ENCODE measurements at regions not wholly inside any gene's neighbourhood (a gene's known extent, or its start where the extent isn't known, plus 50 kb on each side); places are given as distances from the start of the nearest gene placed in this dataset.

DNA sequence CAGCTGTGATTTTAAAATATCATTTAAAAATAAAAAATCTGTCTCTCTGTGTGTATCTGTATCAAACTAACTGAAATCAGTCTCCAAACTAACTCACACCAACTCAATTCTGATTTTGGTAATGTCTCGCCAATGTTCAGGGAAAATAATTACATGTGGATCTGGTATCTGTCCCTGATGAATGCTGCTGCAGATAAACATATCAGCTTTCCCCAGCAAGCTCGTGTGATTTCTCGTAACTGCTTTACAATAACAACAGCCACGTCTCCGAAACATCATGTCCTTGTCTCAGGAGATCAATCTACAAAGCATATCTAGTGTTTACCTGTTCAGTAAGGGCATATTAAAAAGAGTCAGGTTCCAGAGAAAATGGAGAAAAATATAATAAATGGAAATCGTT lies 129.0 kb downstream of the IRS2 start:
- no peak overlapping the region for H3K4me3 ChIP-seq (ENCODE audit: low read length in 2 of 2)
- no peaks in the 10 kb centered on the region for H3K36me3 ChIP-seq (ENCODE audit: control insufficient read depth in 2 of 2, insufficient read depth in 2 of 2, low read length in 2 of 2)
- no peak overlapping the region for H3K9ac ChIP-seq (ENCODE audit: low read depth in 1 of 2, low read length in 2 of 2)
- H3K27me3 ChIP-seq (ENCODE audit: control insufficient read depth in 2 of 2, insufficient read depth in 2 of 2, low read length in 2 of 2): no peaks in the 10 kb centered on the region
- H3K27ac ChIP-seq (ENCODE audit: low read depth in 2 of 2, low read length in 2 of 2): no peak overlapping the region
- no peaks in the 10 kb centered on the region for H3K4me1 ChIP-seq (ENCODE audit: control insufficient read depth in 2 of 2, insufficient read depth in 2 of 2, low read length in 2 of 2)
- no peaks in the 10 kb centered on the region for H3K9me3 ChIP-seq (ENCODE audit: control insufficient read depth in 2 of 2, low read length in 2 of 2)

DNA sequence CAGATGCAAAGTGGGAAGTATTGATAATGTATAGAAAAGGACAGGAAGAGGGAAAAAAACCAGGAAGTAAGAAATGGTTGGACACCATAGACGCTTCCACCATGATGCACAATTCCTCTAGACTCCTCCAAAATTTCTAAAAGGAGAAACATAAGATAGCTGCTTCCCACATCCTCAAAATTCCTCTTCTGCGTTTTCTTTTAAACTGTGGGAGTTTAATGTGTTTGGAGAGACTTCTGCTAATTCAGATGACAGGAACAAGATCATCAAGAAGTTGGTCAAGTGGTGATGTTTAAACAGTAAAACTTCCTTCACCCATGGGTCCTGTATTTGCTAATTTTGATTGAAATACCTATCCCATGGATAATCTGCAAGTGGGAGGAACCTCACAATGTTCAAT lies 130.2 kb downstream of the IRS2 start:
- no peaks in the 10 kb centered on the region for H3K27me3 ChIP-seq (ENCODE audit: control insufficient read depth in 2 of 2, insufficient read depth in 2 of 2, low read length in 2 of 2)
- no peaks in the 10 kb centered on the region for H3K36me3 ChIP-seq (ENCODE audit: control insufficient read depth in 2 of 2, insufficient read depth in 2 of 2, low read length in 2 of 2)
- H3K4me3 ChIP-seq (ENCODE audit: low read length in 2 of 2): no peak overlapping the region
- peak overlapping the region; percentile 13 to 25 for H3K27ac ChIP-seq (ENCODE audit: low read depth in 2 of 2, low read length in 2 of 2)
- H3K4me1 ChIP-seq (ENCODE audit: control insufficient read depth in 2 of 2, insufficient read depth in 2 of 2, low read length in 2 of 2): no peaks in the 10 kb centered on the region
- H3K9ac ChIP-seq (ENCODE audit: low read depth in 1 of 2, low read length in 2 of 2): no peak overlapping the region
- H3K9me3 ChIP-seq (ENCODE audit: control insufficient read depth in 2 of 2, low read length in 2 of 2): no peaks in the 10 kb centered on the region

DNA sequence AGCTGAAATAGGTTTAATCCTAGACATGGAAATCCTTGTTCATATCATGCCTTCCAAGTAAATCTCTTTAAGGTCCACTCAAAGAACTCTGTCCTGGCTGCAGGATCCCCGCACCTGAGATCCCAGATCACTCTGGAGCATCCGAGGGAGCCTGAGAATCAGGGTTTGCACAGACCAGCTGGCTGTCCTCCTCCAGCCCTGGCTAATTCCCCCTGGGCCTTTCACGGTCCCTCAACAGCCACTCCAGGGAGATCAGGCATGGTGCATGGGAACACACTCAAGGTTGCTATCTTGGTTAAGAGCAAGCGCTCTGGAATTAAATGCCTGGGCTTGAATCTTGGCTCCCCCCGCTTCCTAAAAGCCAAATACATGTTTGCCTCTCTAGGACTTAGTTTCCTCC lies 130.8 kb downstream of the IRS2 start:
- no peaks in the 10 kb centered on the region for H3K9me3 ChIP-seq (ENCODE audit: control insufficient read depth in 2 of 2, low read length in 2 of 2)
- H3K36me3 ChIP-seq (ENCODE audit: control insufficient read depth in 2 of 2, insufficient read depth in 2 of 2, low read length in 2 of 2): no peaks in the 10 kb centered on the region
- H3K9ac ChIP-seq (ENCODE audit: low read depth in 1 of 2, low read length in 2 of 2): no peak overlapping the region
- H3K27me3 ChIP-seq (ENCODE audit: control insufficient read depth in 2 of 2, insufficient read depth in 2 of 2, low read length in 2 of 2): no peaks in the 10 kb centered on the region
- H3K4me1 ChIP-seq (ENCODE audit: control insufficient read depth in 2 of 2, insufficient read depth in 2 of 2, low read length in 2 of 2): no peaks in the 10 kb centered on the region
- peak overlapping the region; percentile 25 to 50 for H3K27ac ChIP-seq (ENCODE audit: low read depth in 2 of 2, low read length in 2 of 2)
- H3K4me3 ChIP-seq (ENCODE audit: low read length in 2 of 2): no peak overlapping the region

DNA sequence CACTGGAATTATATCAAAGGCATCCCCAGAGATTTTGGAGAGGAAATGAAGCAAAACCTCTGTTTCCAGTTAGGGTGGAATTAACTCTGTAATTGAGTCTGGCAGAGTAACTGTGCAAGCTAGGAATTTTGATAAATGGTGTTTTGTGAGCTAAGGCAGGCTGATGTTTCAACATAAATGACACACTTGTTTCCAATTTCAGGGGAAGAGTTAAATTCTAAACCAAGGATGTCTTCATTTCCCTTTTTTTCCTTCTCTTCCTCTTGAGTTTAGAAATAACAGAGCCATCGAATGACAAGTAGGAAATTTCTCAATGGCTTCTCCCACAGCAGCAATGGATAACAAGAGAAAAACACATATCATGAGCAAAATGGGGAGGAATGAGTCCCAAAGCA lies 131.2 kb downstream of the IRS2 start:
- Histone ChIP-seq H3K36me3 (ENCODE audit: control insufficient read depth in 2 of 2, insufficient read depth in 2 of 2, low read length in 2 of 2) (no peaks in the 10 kb centered on the region), H3K27me3 (ENCODE audit: control insufficient read depth in 2 of 2, insufficient read depth in 2 of 2, low read length in 2 of 2) (no peaks in the 10 kb centered on the region), H3K9me3 (ENCODE audit: control insufficient read depth in 2 of 2, low read length in 2 of 2) (no peaks in the 10 kb centered on the region), H3K27ac (ENCODE audit: low read depth in 2 of 2, low read length in 2 of 2) (peak overlapping the region; percentile 20 to 50), H3K9ac (ENCODE audit: low read depth in 1 of 2, low read length in 2 of 2) (no peak overlapping the region), H3K4me1 (ENCODE audit: control insufficient read depth in 2 of 2, insufficient read depth in 2 of 2, low read length in 2 of 2) (no peaks in the 10 kb centered on the region), H3K4me3 (ENCODE audit: low read length in 2 of 2) (no peak overlapping the region)

DNA sequence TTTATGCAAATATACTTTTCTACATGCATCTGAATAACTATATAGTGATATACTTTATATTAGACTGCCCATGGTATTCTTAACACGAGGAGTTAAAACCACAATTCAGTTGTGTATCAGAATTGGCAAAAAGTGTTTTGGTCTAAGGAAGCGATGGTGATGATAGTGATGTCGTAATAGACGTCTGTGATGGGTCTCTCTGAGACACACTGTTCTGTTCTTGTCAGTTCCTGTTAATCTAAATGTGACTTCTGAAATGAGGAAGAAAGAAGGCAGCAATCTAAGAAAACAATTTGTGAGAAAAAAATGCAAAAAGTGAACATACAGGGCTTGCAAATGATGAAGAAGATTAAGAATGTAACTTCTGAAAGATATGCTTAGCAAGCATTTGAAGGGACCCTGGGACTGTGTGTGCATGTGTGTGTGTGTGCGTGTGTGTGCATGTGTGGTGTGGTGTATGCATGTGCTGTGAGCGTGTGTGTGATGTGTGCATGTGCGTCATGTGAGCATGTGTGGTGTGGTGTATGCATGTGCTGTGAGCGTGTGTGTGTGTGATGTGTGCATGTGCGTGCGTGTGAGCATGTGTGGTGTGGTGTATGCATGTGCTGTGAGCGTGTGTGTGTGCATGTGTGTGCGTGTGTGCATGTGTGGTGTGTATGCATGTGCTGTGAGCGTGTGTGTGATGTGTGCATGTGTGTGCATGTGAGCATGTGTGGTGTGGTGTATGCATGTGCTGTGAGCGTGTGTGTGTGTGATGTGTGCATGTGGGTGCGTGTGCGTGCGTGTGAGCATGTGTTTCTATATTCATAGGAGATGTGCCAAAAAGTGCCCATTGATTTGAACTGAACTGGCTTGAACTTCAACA lies 131.8 kb downstream of the IRS2 start:
- Histone ChIP-seq H3K4me3 (ENCODE audit: low read length in 2 of 2) (no peak overlapping the region), H3K27me3 (ENCODE audit: control insufficient read depth in 2 of 2, insufficient read depth in 2 of 2, low read length in 2 of 2) (no peaks in the 10 kb centered on the region), H3K9me3 (ENCODE audit: control insufficient read depth in 2 of 2, low read length in 2 of 2) (no peaks in the 10 kb centered on the region), H3K4me1 (ENCODE audit: control insufficient read depth in 2 of 2, insufficient read depth in 2 of 2, low read length in 2 of 2) (peaks cover 0 to under 1% of the 10 kb centered on the region in 2 donors), H3K36me3 (ENCODE audit: control insufficient read depth in 2 of 2, insufficient read depth in 2 of 2, low read length in 2 of 2) (no peaks in the 10 kb centered on the region), H3K27ac (ENCODE audit: low read depth in 2 of 2, low read length in 2 of 2) (peak overlapping the region; percentile 20 to 50), H3K9ac (ENCODE audit: low read depth in 1 of 2, low read length in 2 of 2) (no peak overlapping the region)

DNA sequence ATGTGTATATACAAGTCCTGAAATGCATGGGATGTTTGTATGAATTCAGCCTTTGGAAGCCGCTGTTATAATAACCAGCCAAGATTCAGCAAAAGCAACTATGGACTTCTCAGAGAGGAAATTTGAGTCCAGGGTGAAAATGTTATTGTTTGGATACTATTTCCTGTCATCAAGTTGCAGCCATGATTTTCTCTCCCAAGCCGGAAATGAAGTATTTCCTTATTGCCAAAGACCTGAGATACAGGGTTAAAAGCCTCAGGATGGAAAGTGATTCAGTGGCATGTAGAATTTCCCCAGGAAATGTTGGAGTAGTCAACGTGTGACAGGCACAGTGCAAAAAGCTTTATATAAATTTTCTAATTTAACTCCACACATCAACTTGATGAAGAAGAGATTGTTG lies 133.9 kb downstream of the IRS2 start:
- H3K27ac ChIP-seq (ENCODE audit: low read depth in 2 of 2, low read length in 2 of 2): no peak overlapping the region
- H3K27me3 ChIP-seq (ENCODE audit: control insufficient read depth in 2 of 2, insufficient read depth in 2 of 2, low read length in 2 of 2): no peaks in the 10 kb centered on the region
- H3K4me1 ChIP-seq (ENCODE audit: control insufficient read depth in 2 of 2, insufficient read depth in 2 of 2, low read length in 2 of 2): peaks cover 0 to 3% of the 10 kb centered on the region in 2 donors
- H3K9ac ChIP-seq (ENCODE audit: low read depth in 1 of 2, low read length in 2 of 2): no peak overlapping the region
- no peaks in the 10 kb centered on the region for H3K36me3 ChIP-seq (ENCODE audit: control insufficient read depth in 2 of 2, insufficient read depth in 2 of 2, low read length in 2 of 2)
- H3K4me3 ChIP-seq (ENCODE audit: low read length in 2 of 2): no peak overlapping the region
- H3K9me3 ChIP-seq (ENCODE audit: control insufficient read depth in 2 of 2, low read length in 2 of 2): no peaks in the 10 kb centered on the region

DNA sequence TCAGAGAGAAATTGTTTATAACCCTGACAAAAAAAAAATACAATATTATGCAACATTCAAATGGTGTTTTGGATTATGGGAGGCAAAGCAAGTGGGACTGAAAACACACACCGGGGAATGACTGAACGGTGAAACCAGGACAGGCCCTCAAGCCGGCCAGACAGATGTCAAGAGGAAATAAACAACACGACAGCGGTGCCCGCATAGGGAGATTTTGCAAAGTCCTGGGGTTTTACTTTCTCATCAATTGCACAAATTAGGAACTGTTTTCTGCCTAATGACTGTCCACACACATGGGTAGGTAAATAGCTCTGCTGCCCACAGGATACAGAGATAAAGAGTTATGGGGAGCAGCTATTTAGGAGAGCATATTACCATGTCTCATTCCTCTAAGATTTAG lies 134.5 kb downstream of the IRS2 start:
- no peak overlapping the region for H3K4me3 ChIP-seq (ENCODE audit: low read length in 2 of 2)
- no peaks in the 10 kb centered on the region for H3K36me3 ChIP-seq (ENCODE audit: control insufficient read depth in 2 of 2, insufficient read depth in 2 of 2, low read length in 2 of 2)
- H3K9ac ChIP-seq (ENCODE audit: low read depth in 1 of 2, low read length in 2 of 2): no peak overlapping the region
- no peaks in the 10 kb centered on the region for H3K9me3 ChIP-seq (ENCODE audit: control insufficient read depth in 2 of 2, low read length in 2 of 2)
- no peak overlapping the region for H3K27ac ChIP-seq (ENCODE audit: low read depth in 2 of 2, low read length in 2 of 2)
- H3K4me1 ChIP-seq (ENCODE audit: control insufficient read depth in 2 of 2, insufficient read depth in 2 of 2, low read length in 2 of 2): peaks cover 0 to 3% of the 10 kb centered on the region in 2 donors
- H3K27me3 ChIP-seq (ENCODE audit: control insufficient read depth in 2 of 2, insufficient read depth in 2 of 2, low read length in 2 of 2): no peaks in the 10 kb centered on the region

DNA sequence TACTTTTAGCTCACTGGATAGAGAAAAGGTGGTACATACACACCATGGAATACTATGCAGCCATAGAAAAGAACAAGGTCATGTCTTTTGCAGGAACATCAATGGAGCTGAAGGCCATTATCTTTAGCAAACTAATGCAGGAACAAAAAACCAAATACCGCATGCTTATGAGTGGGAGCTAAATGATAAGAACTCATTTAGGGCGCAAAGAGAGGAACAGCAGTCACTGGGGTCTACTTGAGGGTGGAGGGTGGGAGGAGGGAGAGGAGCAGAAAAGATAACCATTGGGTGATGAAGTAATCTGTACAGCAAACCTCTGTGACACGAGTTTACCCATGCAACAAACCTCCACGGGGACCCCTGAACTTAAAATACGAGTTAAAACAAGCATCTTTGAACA lies 135.1 kb downstream of the IRS2 start:
- H3K36me3 ChIP-seq (ENCODE audit: control insufficient read depth in 2 of 2, insufficient read depth in 2 of 2, low read length in 2 of 2): no peaks in the 10 kb centered on the region
- H3K9ac ChIP-seq (ENCODE audit: low read depth in 1 of 2, low read length in 2 of 2): no peak overlapping the region
- H3K4me3 ChIP-seq (ENCODE audit: low read length in 2 of 2): no peak overlapping the region
- H3K27me3 ChIP-seq (ENCODE audit: control insufficient read depth in 2 of 2, insufficient read depth in 2 of 2, low read length in 2 of 2): no peaks in the 10 kb centered on the region
- peaks cover 0 to 3% of the 10 kb centered on the region in 2 donors for H3K4me1 ChIP-seq (ENCODE audit: control insufficient read depth in 2 of 2, insufficient read depth in 2 of 2, low read length in 2 of 2)
- H3K27ac ChIP-seq (ENCODE audit: low read depth in 2 of 2, low read length in 2 of 2): no peak overlapping the region
- H3K9me3 ChIP-seq (ENCODE audit: control insufficient read depth in 2 of 2, low read length in 2 of 2): no peaks in the 10 kb centered on the region

DNA sequence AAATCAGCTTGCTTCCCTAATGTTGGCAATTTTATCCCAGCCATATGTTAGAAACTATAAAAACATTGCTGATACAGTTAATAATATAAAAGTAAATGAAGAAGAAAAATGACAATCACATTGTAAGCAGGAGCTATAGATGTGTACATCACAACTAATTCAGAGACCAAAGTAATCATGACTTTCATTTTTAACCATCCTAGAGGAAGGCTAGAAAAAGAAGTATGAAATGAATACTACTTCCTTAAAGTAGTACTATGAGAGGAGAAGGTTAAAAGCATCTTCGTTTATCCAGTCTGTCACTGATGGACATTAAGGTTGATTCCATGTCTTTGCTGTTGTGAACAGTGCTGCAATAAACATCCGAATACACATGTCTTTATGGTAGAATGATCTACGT lies 135.5 kb downstream of the IRS2 start:
- Histone ChIP-seq H3K27me3 (ENCODE audit: control insufficient read depth in 2 of 2, insufficient read depth in 2 of 2, low read length in 2 of 2) (no peaks in the 10 kb centered on the region), H3K36me3 (ENCODE audit: control insufficient read depth in 2 of 2, insufficient read depth in 2 of 2, low read length in 2 of 2) (no peaks in the 10 kb centered on the region), H3K27ac (ENCODE audit: low read depth in 2 of 2, low read length in 2 of 2) (no peak overlapping the region), H3K4me1 (ENCODE audit: control insufficient read depth in 2 of 2, insufficient read depth in 2 of 2, low read length in 2 of 2) (peaks cover 0 to 3% of the 10 kb centered on the region in 2 donors), H3K9me3 (ENCODE audit: control insufficient read depth in 2 of 2, low read length in 2 of 2) (no peaks in the 10 kb centered on the region), H3K9ac (ENCODE audit: low read depth in 1 of 2, low read length in 2 of 2) (no peak overlapping the region), H3K4me3 (ENCODE audit: low read length in 2 of 2) (no peak overlapping the region)

DNA sequence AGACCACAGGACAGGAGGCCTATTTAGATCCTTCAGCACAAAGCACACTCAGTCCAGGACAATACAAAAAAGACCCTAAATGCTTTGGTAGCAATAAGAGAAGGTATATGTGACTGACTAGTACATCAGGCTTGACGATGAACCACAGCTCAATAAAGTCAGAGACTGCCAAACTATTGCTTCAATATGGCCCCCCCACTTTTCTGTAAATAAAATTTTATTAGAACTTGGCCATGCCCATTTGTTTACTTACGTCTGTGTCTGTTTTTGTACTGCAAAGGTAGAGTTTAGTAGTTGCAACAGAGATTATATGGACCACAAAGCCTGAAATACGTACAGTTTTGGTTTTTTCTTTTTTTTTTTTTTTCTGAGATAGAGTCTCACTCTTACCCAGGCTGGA lies 136.7 kb downstream of the IRS2 start:
- Histone ChIP-seq H3K36me3 (ENCODE audit: control insufficient read depth in 2 of 2, insufficient read depth in 2 of 2, low read length in 2 of 2) (no peaks in the 10 kb centered on the region), H3K27ac (ENCODE audit: low read depth in 2 of 2, low read length in 2 of 2) (no peak overlapping the region)

More for the DNA sequence above, 136.7 kb downstream of the IRS2 start:
- Histone ChIP-seq H3K9me3 (ENCODE audit: control insufficient read depth in 2 of 2, low read length in 2 of 2) (no peaks in the 10 kb centered on the region), H3K4me3 (ENCODE audit: low read length in 2 of 2) (no peak overlapping the region), H3K4me1 (ENCODE audit: control insufficient read depth in 2 of 2, insufficient read depth in 2 of 2, low read length in 2 of 2) (peaks cover 0 to 3% of the 10 kb centered on the region in 2 donors), H3K9ac (ENCODE audit: low read depth in 1 of 2, low read length in 2 of 2) (no peak overlapping the region), H3K27me3 (ENCODE audit: control insufficient read depth in 2 of 2, insufficient read depth in 2 of 2, low read length in 2 of 2) (no peaks in the 10 kb centered on the region)
